Gastrocnemius medialis (tissue), 4 donors: ENCODE measurements at regions not wholly inside any gene's neighbourhood (a gene's known extent, or its start where the extent isn't known, plus 50 kb on each side); places are given as distances from the start of the nearest gene placed in this dataset.

Experiments
- ATAC-seq, 2 donors: fragments of 150-250 bp; one replicate each; pipeline ENCODE4 v1.9.1; 2016
- DNase-seq, 2 donors: peaks; one replicate each; pipeline ENCODE4 v3.0.0-alpha.2; 2019
- H3K27ac ChIP-seq, 4 donors: fragments of 200-600 bp; sonication (generic); 1 replicate in 1 of 4; 2 replicates in 3 of 4; pipeline ENCODE4 v1.5.1; 2016 to 2018; ENCODE audit warnings: mild to moderate bottlenecking in 2 of 4, moderate library complexity in 1 of 4
- H3K27me3 ChIP-seq, 3 donors: fragments of 200-600 bp; sonication (generic) in 2 of 3; 1 replicate in 1 of 3; 2 replicates in 2 of 3; pipeline versions ENCODE4 v1.5.1 to v1.6.0; 2016 to 2019; ENCODE audit warnings: mild to moderate bottlenecking in 1 of 3, moderate library complexity in 1 of 3
- H3K36me3 ChIP-seq, 2 donors: fragments of 200-600 bp; sonication (generic) in 1 of 2; one replicate each; pipeline ENCODE4 v1.5.1; 2017 to 2018
- H3K4me1 ChIP-seq, 2 donors: fragments of 200-600 bp; sonication (generic) in 1 of 2; one replicate each; pipeline ENCODE4 v1.5.1; 2016 to 2017; ENCODE audit warnings: mild to moderate bottlenecking in 2 of 2
- H3K4me3 ChIP-seq, 4 donors: fragments of 200-600 bp; sonication (generic) in 3 of 4; 1 replicate in 1 of 4; 2 replicates in 3 of 4; pipeline ENCODE4 v1.5.1; 2016 to 2019; ENCODE audit warnings: mild to moderate bottlenecking in 2 of 4
- H3K9me3 ChIP-seq, 3 donors: fragments of 200-600 bp; sonication (generic) in 2 of 3; 1 replicate in 1 of 3; 2 replicates in 2 of 3; pipeline ENCODE4 v1.5.1; 2016 to 2019
- POLR2A ChIP-seq, 2 donors: fragments of 450-650 bp; IDR thresholded peaks; one replicate each; pipeline ENCODE4 v1.6.1; 2017; ENCODE audit warnings: antibody characterized with exemption in 2 of 2, mild to moderate bottlenecking in 2 of 2, moderate library complexity in 2 of 2
- in situ Hi-C, 4 donors: fragments of 200-750 bp; cut with MboI; loops; one replicate each; pipeline versions ENCODE4 v1.15.0 to v1.8.0; 2017; ENCODE audit warnings: low sequenced_read_pairs in 4 of 4
- intact Hi-C: fragments of 100-400 bp; cut with DNase I; formaldehyde crosslinking; loops from one replicate; pipeline ENCODE4 v1.15.1; 2023; ENCODE audit warnings: low total_unique reads
- TF ChIP-seq, protein P1 (sequence below), 5 experiments: fragments of 450-650 bp in 3 of 5; fragments of 200-600 bp in 2 of 5; sonication (generic) in 2 of 5; IDR thresholded peaks in 4 of 5; conservative IDR thresholded peaks in 1 of 5; 1 replicate in 4 of 5; 2 replicates in 1 of 5; pipeline ENCODE4 v1.5.1; 2016 to 2019; ENCODE audit warnings: antibody characterized with exemption in 5 of 5, mild to moderate bottlenecking in 3 of 5, moderate library complexity in 3 of 5

DNA sequence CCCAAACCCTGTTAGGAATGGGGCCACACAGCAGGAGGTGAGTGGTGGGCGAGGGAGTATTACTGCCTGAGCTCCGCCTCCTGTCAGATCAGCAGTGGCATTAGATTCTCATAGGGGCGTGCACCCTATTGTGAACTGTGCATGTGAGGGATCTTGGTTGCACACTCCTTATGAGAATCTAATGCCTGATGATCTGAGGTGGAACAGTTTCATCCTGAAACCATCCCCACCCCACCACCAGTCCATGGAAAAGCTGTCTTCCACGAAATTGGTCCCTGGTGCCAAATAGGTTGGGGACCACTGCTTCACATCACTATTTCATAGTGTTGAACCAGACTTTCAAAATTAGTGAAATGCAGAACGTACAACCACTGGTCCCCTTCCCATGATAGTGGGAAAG is 57.9 kb upstream of the BICD1 start:
- Histone ChIP-seq H3K27ac (no peak overlapping the region), H3K36me3 (no peaks in the 10 kb centered on the region), H3K9me3 (peaks cover 0 to 4% (median 0%) of the 10 kb centered on the region in 3 donors), H3K4me1 (no peaks in the 10 kb centered on the region), H3K27me3 (no peaks in the 10 kb centered on the region), H3K4me3 (no peak overlapping the region)
- no peak for TF ChIP-seq POLR2A (IDR thresholded peaks at IDR 0.05)
- TF ChIP-seq, protein P1, sequence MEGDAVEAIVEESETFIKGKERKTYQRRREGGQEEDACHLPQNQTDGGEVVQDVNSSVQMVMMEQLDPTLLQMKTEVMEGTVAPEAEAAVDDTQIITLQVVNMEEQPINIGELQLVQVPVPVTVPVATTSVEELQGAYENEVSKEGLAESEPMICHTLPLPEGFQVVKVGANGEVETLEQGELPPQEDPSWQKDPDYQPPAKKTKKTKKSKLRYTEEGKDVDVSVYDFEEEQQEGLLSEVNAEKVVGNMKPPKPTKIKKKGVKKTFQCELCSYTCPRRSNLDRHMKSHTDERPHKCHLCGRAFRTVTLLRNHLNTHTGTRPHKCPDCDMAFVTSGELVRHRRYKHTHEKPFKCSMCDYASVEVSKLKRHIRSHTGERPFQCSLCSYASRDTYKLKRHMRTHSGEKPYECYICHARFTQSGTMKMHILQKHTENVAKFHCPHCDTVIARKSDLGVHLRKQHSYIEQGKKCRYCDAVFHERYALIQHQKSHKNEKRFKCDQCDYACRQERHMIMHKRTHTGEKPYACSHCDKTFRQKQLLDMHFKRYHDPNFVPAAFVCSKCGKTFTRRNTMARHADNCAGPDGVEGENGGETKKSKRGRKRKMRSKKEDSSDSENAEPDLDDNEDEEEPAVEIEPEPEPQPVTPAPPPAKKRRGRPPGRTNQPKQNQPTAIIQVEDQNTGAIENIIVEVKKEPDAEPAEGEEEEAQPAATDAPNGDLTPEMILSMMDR (IDR thresholded peaks at IDR 0.05 in 4 of 5, conservative IDR thresholded peaks at IDR 0.05 in 1 of 5) = no peak
- in situ Hi-C loops (loop anchor here in 1 of 4 donors (25.0 kb wide), 1 partner anchor 111 kb away; no protein-coding TSS in a partner anchor), intact Hi-C loops (no loop called here)
- DNase-seq = no peak
- ATAC-seq = no peak

DNA sequence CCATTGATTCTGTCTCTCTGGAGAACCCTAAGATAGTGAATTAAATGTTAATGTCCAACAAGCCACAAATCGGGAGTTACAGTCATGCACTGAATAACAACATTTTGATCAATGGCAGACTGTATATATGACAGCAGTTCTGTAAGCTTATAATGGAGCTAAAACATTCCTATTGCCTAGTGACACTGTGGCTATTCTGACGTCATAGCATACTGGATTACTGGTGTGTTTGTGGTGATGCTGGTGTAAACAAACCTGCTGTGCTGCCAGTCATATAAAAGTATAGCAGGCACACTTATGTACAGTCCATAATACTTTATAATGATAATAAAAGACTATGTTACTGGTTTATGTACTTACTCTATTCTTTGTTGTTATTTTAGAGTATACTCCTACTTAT is 56.7 kb upstream of the BICD1 start:
- intact Hi-C loops (no loop called here), in situ Hi-C loops (loop anchor here in 1 of 4 donors (10.0 to 25.0 kb wide), 2 partner anchors 113 to 245 kb away; no protein-coding TSS in a partner anchor)
- TF ChIP-seq, protein P1 (IDR thresholded peaks at IDR 0.05 in 4 of 5, conservative IDR thresholded peaks at IDR 0.05 in 1 of 5) = no peak
- no peak for TF ChIP-seq POLR2A (IDR thresholded peaks at IDR 0.05)
- ATAC-seq (no peak), DNase-seq (no peak)
- H3K9me3 ChIP-seq = no peaks in the 10 kb centered on the region
- H3K27me3 ChIP-seq = no peaks in the 10 kb centered on the region
- no peak overlapping the region for H3K27ac ChIP-seq
- H3K4me1 ChIP-seq = no peaks in the 10 kb centered on the region
- H3K4me3 ChIP-seq = no peak overlapping the region
- H3K36me3 ChIP-seq = no peaks in the 10 kb centered on the region

DNA sequence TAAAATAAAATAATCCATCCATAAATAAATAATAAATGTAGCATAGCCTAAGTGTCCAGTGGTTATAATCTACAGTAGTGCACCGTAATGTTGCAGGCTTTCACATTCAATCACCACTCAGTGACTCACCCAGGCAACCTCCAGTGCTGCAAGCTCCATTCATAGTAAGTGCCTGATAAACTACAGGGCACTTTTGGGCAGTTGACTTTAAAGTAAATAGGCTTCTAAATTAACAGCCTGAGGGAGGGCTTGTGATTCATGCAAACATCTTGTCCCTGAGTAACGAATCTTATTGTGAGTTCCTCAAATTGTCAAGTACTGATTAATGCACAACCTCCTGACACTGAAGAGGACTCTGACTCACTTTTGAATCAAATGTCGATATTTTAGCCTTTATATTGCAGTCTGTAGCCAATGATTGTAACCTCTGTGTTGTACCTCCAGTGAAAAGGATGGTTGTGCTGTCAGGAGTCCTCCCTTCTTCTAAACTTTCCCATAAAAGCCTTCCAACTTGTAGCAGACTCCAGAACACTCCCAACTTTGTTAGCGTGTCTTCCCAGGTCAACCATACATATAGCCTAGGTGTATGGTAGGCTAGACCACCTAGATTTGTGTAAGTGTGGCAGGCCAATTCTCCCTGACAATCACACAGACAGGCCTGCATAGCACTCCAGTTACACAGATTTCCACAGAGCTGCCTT is 55.0 kb upstream of the BICD1 start:
- no peak for TF ChIP-seq POLR2A (IDR thresholded peaks at IDR 0.05)
- TF ChIP-seq, protein P1 (IDR thresholded peaks at IDR 0.05 in 4 of 5, conservative IDR thresholded peaks at IDR 0.05 in 1 of 5) = no peak
- DNase-seq (no peak), ATAC-seq (no peak)
- H3K9me3 ChIP-seq = no peaks in the 10 kb centered on the region
- no peaks in the 10 kb centered on the region for H3K27me3 ChIP-seq
- intact Hi-C loops = no loop called here
- H3K36me3 ChIP-seq = no peaks in the 10 kb centered on the region
- H3K4me3 ChIP-seq = no peak overlapping the region
- H3K4me1 ChIP-seq = no peaks in the 10 kb centered on the region
- no peak overlapping the region for H3K27ac ChIP-seq
- in situ Hi-C loops = loop anchor here in 1 of 4 donors (10.0 kb wide), 1 partner anchor 243 kb away; no protein-coding TSS in a partner anchor

DNA sequence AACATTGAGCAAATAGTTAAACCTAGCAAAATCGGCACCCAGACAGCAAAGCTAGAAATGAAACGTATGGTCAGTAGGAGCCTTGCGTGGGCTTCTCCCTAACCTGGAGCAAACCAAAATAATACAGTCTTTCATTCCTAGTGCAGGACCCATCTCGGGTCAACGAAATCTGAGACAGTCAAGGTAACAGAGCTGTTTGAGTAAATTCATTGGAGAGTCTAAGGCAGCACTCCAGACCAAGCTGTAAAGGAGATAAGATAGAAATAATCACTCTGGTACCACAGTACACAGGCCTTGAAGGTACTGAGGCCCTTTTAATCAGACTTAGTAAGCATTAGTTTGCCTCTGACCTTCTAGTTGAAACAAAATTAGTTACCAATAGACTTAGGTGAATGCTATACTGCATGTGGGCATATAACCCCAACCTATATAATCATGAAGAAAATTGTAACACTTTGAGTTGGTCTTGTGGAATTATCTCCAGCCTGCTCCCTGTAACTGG is 54.4 kb upstream of the BICD1 start:
- in situ Hi-C loops (loop anchor here in 1 of 4 donors (10.0 kb wide), 1 partner anchor 243 kb away; no protein-coding TSS in a partner anchor), intact Hi-C loops (no loop called here)
- H3K4me1 ChIP-seq = no peaks in the 10 kb centered on the region
- no peaks in the 10 kb centered on the region for H3K36me3 ChIP-seq
- no peaks in the 10 kb centered on the region for H3K27me3 ChIP-seq
- ATAC-seq (no peak), DNase-seq (no peak)
- H3K4me3 ChIP-seq = no peak overlapping the region
- TF ChIP-seq POLR2A (IDR thresholded peaks at IDR 0.05) = no peak
- TF ChIP-seq, protein P1 (IDR thresholded peaks at IDR 0.05 in 4 of 5, conservative IDR thresholded peaks at IDR 0.05 in 1 of 5) = no peak
- H3K27ac ChIP-seq = no peak overlapping the region
- no peaks in the 10 kb centered on the region for H3K9me3 ChIP-seq
